H1 (cell line): ENCODE measurements at regions not wholly inside any gene's neighbourhood (a gene's known extent, or its start where the extent isn't known, plus 50 kb on each side); places are given as distances from the start of the nearest gene placed in this dataset.
A peak's percentile ranks its signal among the peaks of the same experiment; 100 is the strongest.

Experiments used
- CTCF ChIA-PET: fragments of 300-600 bp; sonication (Branson Sonifier 250); formaldehyde crosslinking; loops from one replicate; lab custom pipeline; 2021; ENCODE audit not compliant: partially characterized antibody; lab: Charles Lee
- POLR2A ChIA-PET: fragments of 300-600 bp; sonication (Branson Sonifier 250); formaldehyde crosslinking; loops from one replicate; lab custom pipeline; 2021; ENCODE audit warnings: inconsistent platforms; ENCODE audit not compliant: partially characterized antibody; lab: Charles Lee
- DNase-seq, 2 experiments: peaks; one replicate each; pipeline versions ENCODE4 v3.0.0 to v3.0.0-alpha.2; 2010 to 2022; ENCODE audit warnings: low spot score in 2 of 2, low read depth in 1 of 2, mixed read lengths in 1 of 2
- FAIRE-seq: peaks from 2 replicates; lab custom pipeline; 2011; peaks lifted over from hg19 to GRCh38; lab: Jason Lieb, UNC
- H2AFZ ChIP-seq: 2 replicates; pipeline ENCODE4 v1.8.1; 2012; ENCODE audit warnings: low read length, inconsistent platforms
- H2AK5ac ChIP-seq: 2 replicates; pipeline ENCODE4 v1.6.1; 2013; ENCODE audit warnings: low read depth, low read length
- H2BK120ac ChIP-seq: replicated peaks from 2 replicates; pipeline ENCODE3; 2013; ENCODE audit warnings: low read depth, low read length, inconsistent platforms
- H2BK12ac ChIP-seq: 2 replicates; pipeline ENCODE4 v1.6.1; 2013; ENCODE audit warnings: low read depth, low read length
- H2BK15ac ChIP-seq: 2 replicates; pipeline ENCODE4 v1.6.1; 2013; ENCODE audit warnings: low read length
- H2BK20ac ChIP-seq: 2 replicates; pipeline ENCODE4 v1.6.1; 2013; ENCODE audit warnings: low read length
- H2BK5ac ChIP-seq: 2 replicates; pipeline ENCODE4 v1.6.1; 2013; ENCODE audit warnings: low read depth, low read length
- H3K14ac ChIP-seq: 2 replicates; pipeline ENCODE4 v1.6.1; 2013; ENCODE audit warnings: inconsistent platforms; ENCODE audit not compliant: insufficient read length
- H3K18ac ChIP-seq: 2 replicates; pipeline ENCODE4 v1.6.1; 2013; ENCODE audit warnings: low read length; ENCODE audit errors: extremely low read depth
- H3K23ac ChIP-seq: 2 replicates; pipeline ENCODE4 v1.6.1; 2013; ENCODE audit warnings: inconsistent platforms; ENCODE audit not compliant: insufficient read length
- H3K23me2 ChIP-seq: 2 replicates; pipeline ENCODE4 v1.6.1; 2013; ENCODE audit warnings: low read depth, low read length
- H3K27ac ChIP-seq: 2 replicates; pipeline ENCODE4 v1.6.1; 2011; ENCODE audit warnings: low read depth, low read length, inconsistent platforms
- H3K27me3 ChIP-seq, 4 experiments: replicated peaks in 1 of 4; 1 replicate in 1 of 4; 2 replicates in 3 of 4; pipeline versions ENCODE4 v1.6.1 to v1.8.1; 2011 to 2013; ENCODE audit warnings: low read length in 3 of 4, mild to moderate bottlenecking in 3 of 4, inconsistent platforms in 2 of 4, mixed read lengths in 2 of 4, moderate library complexity in 1 of 4; ENCODE audit not compliant: control insufficient read depth in 3 of 4, insufficient read depth in 3 of 4; ENCODE audit errors: extremely low read depth in 1 of 4
- H3K36me3 ChIP-seq, 4 experiments: 2 replicates each; pipeline versions ENCODE4 v1.6.1 to v1.8.1; 2011 to 2013; ENCODE audit warnings: mild to moderate bottlenecking in 4 of 4, low read length in 3 of 4, moderate library complexity in 2 of 4, control low read depth in 1 of 4, inconsistent platforms in 1 of 4; ENCODE audit not compliant: insufficient read depth in 4 of 4, control insufficient read depth in 2 of 4
- H3K4ac ChIP-seq: replicated peaks from 2 replicates; pipeline ENCODE3; 2013; ENCODE audit warnings: low read length, low read depth, mixed read lengths, inconsistent platforms; ENCODE audit not compliant: insufficient read length
- H3K4me1 ChIP-seq, 4 experiments: replicated peaks in 1 of 4; 1 replicate in 1 of 4; 2 replicates in 3 of 4; pipeline versions ENCODE4 v1.6.1 to v1.8.1; 2011 to 2013; ENCODE audit warnings: low read length in 3 of 4, inconsistent platforms in 2 of 4, mixed read lengths in 1 of 4; ENCODE audit not compliant: insufficient read depth in 4 of 4, control insufficient read depth in 3 of 4
- H3K4me2 ChIP-seq, 2 experiments: 2 replicates each; pipeline versions ENCODE4 v1.6.1 to v1.8.1; 2011 to 2013; ENCODE audit warnings: low read depth in 2 of 2, low read length in 2 of 2, control low read depth in 1 of 2, inconsistent platforms in 1 of 2, mild to moderate bottlenecking in 1 of 2; ENCODE audit not compliant: insufficient read depth in 1 of 2
- H3K4me3 ChIP-seq, 4 experiments: fragments of 200-600, 300-600 bp in 1 of 4; sonication (generic), shearing (Covaris generic), sonication (Bioruptor Twin) in 1 of 4; 2 replicates each; pipeline versions ENCODE4 v1.5.1 to v1.8.1; 2011 to 2016; ENCODE audit warnings: low read length in 4 of 4, low read depth in 3 of 4, control low read depth in 2 of 4, inconsistent platforms in 2 of 4, mild to moderate bottlenecking in 2 of 4, mixed read lengths in 1 of 4, moderate library complexity in 1 of 4; ENCODE audit not compliant: insufficient read depth in 2 of 4; ENCODE audit errors: extremely low read depth in 1 of 4
- H3K56ac ChIP-seq: replicated peaks from 2 replicates; pipeline ENCODE3; 2013; ENCODE audit warnings: low read depth, mild to moderate bottlenecking, mixed read lengths, low read length, inconsistent platforms; ENCODE audit not compliant: insufficient read length
- H3K79me1 ChIP-seq: 2 replicates; pipeline ENCODE4 v1.6.1; 2013; ENCODE audit warnings: low read depth, low read length, control low read depth
- H3K79me2 ChIP-seq, 2 experiments: 2 replicates each; pipeline versions ENCODE4 v1.6.1 to v1.8.1; 2012 to 2013; ENCODE audit warnings: low read length in 2 of 2, mild to moderate bottlenecking in 2 of 2, inconsistent platforms in 1 of 2; ENCODE audit not compliant: insufficient read depth in 2 of 2, control insufficient read depth in 1 of 2
- H3K9ac ChIP-seq, 4 experiments: replicated peaks in 1 of 4; 1 replicate in 1 of 4; 2 replicates in 3 of 4; pipeline versions ENCODE4 v1.6.1 to v1.8.1; 2011 to 2013; ENCODE audit warnings: low read depth in 3 of 4, low read length in 3 of 4, control low read depth in 2 of 4, mild to moderate bottlenecking in 2 of 4, moderate library complexity in 2 of 4, inconsistent platforms in 1 of 4; ENCODE audit errors: extremely low read depth in 1 of 4
- H3K9me3 ChIP-seq, 2 experiments: 2 replicates each; pipeline versions ENCODE4 v1.6.1 to v1.8.1; 2012 to 2013; ENCODE audit warnings: mild to moderate bottlenecking in 2 of 2, moderate library complexity in 2 of 2, control low read depth in 1 of 2, inconsistent platforms in 1 of 2, low read depth in 1 of 2, low read length in 1 of 2, mixed read lengths in 1 of 2; ENCODE audit not compliant: insufficient read depth in 2 of 2
- H4K20me1 ChIP-seq, 2 experiments: replicated peaks in 1 of 2; 2 replicates each; pipeline versions ENCODE3 to v1.8.1; 2011 to 2013; ENCODE audit warnings: inconsistent platforms in 2 of 2, low read length in 2 of 2, mild to moderate bottlenecking in 1 of 2; ENCODE audit not compliant: insufficient read depth in 2 of 2, control insufficient read depth in 1 of 2
- H4K5ac ChIP-seq: 2 replicates; pipeline ENCODE4 v1.6.1; 2013; ENCODE audit warnings: low read length, low read depth, mixed read lengths, inconsistent platforms; ENCODE audit not compliant: insufficient read length
- H4K8ac ChIP-seq: 2 replicates; pipeline ENCODE4 v1.8.0; 2013; ENCODE audit warnings: mild to moderate bottlenecking, moderate library complexity, low read length, inconsistent platforms; ENCODE audit not compliant: insufficient read depth; ENCODE audit errors: extremely low read depth
- H4K91ac ChIP-seq: replicated peaks from 2 replicates; pipeline ENCODE3; 2013; ENCODE audit warnings: low read length, mixed read lengths, inconsistent platforms; ENCODE audit not compliant: insufficient read length
- ATF2 ChIP-seq: IDR thresholded peaks from 2 replicates; pipeline ENCODE4 v1.6.1; 2012; ENCODE audit warnings: low read length, inconsistent platforms
- HDAC6 ChIP-seq: IDR thresholded peaks from one replicate; pipeline ENCODE4 v1.7.1; 2012; ENCODE audit warnings: low read depth, mild to moderate bottlenecking, inconsistent platforms, low read length, moderate library complexity
- RAD21 ChIP-seq, 2 experiments: IDR thresholded peaks in 1 of 2; conservative IDR thresholded peaks in 1 of 2; 2 replicates each; pipeline ENCODE4 v1.6.1; 2011; ENCODE audit warnings: low read depth in 2 of 2, low read length in 2 of 2, improper control_type of control experiment in 1 of 2, inconsistent platforms in 1 of 2, mild to moderate bottlenecking in 1 of 2, moderate library complexity in 1 of 2
- SUZ12 ChIP-seq: fragments of 200-600 bp; sonication (generic); IDR thresholded peaks from 2 replicates; pipeline ENCODE4 v1.6.1; 2012; ENCODE audit warnings: mild to moderate bottlenecking, inconsistent platforms, low read length, moderate library complexity, mixed read lengths
- WGBS, 2 experiments: shearing (Covaris generic) in 1 of 2; methylation state at CpG; one replicate each; pipeline versions ENCODE4 v1.1.6 to v1.1.7; 2013 to 2015; ENCODE audit warnings: low lambda C conversion rate in 2 of 2, mixed read lengths in 2 of 2, inconsistent platforms in 1 of 2, low coverage in 1 of 2, missing lambda C conversion rate in 1 of 2; ENCODE audit not compliant: insufficient replicate concordance in 2 of 2, insufficient coverage in 1 of 2, insufficient read length in 1 of 2; ENCODE audit errors: extremely low coverage in 1 of 2, missing lambda C conversion rate in 1 of 2; 5-methylcytosine and 5-hydroxymethylcytosine counted together

- Histone ChIP-seq H3K9ac (no peak overlapping the region), H2BK15ac (no peak overlapping the region), H4K5ac (no peak overlapping the region), H2AFZ (no peak overlapping the region), H3K14ac (no peak overlapping the region), H4K20me1 (no peaks in the 10 kb centered on the region), H2BK5ac (no peak overlapping the region), H2BK12ac (no peak overlapping the region), H3K36me3 (no peaks in the 10 kb centered on the region), H2BK120ac (no peak overlapping the region), H4K91ac (no peak overlapping the region), H2AK5ac (no peak overlapping the region), H3K9me3 (no peaks in the 10 kb centered on the region), H3K18ac (no peak overlapping the region), H3K79me1 (no peaks in the 10 kb centered on the region), H4K8ac (no peak overlapping the region), H2BK20ac (no peak overlapping the region), H3K23me2 (no peaks in the 10 kb centered on the region), H3K4me2 (no peak overlapping the region), H3K27me3 (no peaks in the 10 kb centered on the region), H3K4me3 (no peak overlapping the region), H3K23ac (no peak overlapping the region), H3K79me2 (no peaks in the 10 kb centered on the region), H3K56ac (no peak overlapping the region), H3K27ac (no peak overlapping the region), H3K4ac (no peak overlapping the region), H3K4me1 (peaks cover 0 to 2% (median 0%) of the 10 kb centered on the region in 4 experiments; a peak in 1 of 7 replicates)
- no peak for DNase-seq
- POLR2A ChIA-PET = no interaction called here
- 81% methylated on average over 2 of the region's 2 CpGs; no CpG with 5 or more reads in 1 of the 2 experiments for WGBS, 2 experiments
- TF ChIP-seq ATF2 (no peak), RAD21 (IDR thresholded peaks at IDR 0.05 in 1 of 2, conservative IDR thresholded peaks at IDR 0.05 in 1 of 2; ENCODE audit: low read depth in 2 of 2, low read length in 2 of 2) (peak in 1 of 2 experiments; percentile 37; a peak in 1 of 4 replicates), HDAC6 (no peak), SUZ12 (no peak)
- CTCF ChIA-PET = no interaction called here
- FAIRE-seq = no peak
These were observed 662.0 kb downstream of the TLR4 start for GRCh38 chr9:118366228-118366627.
